ENCODE measurements at regions not wholly inside any gene's neighbourhood (a gene's known extent, or its start where the extent isn't known, plus 50 kb on each side); places are given as distances from the start of the nearest gene placed in this dataset.

DNA sequence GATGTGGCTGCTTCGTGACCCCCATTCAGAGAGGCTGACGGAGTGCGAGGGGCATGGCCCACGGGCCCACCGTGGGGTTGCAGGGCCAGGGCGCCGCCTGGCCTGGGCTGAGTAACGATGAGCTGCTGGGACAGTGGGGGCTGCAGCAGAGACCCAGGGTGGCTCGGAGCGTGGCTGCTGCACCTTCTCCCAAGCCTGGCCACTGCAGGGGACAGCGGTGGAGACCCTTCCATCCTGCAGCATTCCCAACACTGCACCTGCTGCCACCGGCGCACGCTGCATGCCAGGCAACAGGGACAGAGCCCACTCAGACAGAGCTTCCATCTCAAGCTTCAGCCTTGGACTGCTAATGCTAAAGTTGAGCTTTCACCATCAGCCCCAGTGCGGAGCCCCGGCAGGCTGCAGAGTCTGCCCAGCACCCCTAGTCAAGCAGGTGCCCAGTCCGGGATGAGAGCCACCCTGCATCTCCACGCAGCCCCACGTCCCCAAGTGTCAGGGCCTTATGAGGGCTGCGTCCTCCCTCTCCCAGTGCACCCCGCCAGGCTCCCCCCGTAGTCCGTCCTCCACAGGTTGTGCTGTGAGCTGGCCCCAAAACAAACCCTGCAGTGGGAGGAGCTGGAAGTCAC, 89.4 kb upstream of the AFDN start:
- in situ Hi-C loops (cut with MboI; ENCODE audit: low pct_unique_long_range_greater_than_20kb, low sequenced_read_pairs, unreplicated experiment), result no loop called here
- no peak for DNase-seq (ENCODE audit: low spot score)
- TF ChIP-seq, protein P1, sequence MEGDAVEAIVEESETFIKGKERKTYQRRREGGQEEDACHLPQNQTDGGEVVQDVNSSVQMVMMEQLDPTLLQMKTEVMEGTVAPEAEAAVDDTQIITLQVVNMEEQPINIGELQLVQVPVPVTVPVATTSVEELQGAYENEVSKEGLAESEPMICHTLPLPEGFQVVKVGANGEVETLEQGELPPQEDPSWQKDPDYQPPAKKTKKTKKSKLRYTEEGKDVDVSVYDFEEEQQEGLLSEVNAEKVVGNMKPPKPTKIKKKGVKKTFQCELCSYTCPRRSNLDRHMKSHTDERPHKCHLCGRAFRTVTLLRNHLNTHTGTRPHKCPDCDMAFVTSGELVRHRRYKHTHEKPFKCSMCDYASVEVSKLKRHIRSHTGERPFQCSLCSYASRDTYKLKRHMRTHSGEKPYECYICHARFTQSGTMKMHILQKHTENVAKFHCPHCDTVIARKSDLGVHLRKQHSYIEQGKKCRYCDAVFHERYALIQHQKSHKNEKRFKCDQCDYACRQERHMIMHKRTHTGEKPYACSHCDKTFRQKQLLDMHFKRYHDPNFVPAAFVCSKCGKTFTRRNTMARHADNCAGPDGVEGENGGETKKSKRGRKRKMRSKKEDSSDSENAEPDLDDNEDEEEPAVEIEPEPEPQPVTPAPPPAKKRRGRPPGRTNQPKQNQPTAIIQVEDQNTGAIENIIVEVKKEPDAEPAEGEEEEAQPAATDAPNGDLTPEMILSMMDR (IDR thresholded peaks at IDR 0.05; ENCODE audit: extremely low read depth, insufficient read depth, missing control alignments), result no peak

DNA sequence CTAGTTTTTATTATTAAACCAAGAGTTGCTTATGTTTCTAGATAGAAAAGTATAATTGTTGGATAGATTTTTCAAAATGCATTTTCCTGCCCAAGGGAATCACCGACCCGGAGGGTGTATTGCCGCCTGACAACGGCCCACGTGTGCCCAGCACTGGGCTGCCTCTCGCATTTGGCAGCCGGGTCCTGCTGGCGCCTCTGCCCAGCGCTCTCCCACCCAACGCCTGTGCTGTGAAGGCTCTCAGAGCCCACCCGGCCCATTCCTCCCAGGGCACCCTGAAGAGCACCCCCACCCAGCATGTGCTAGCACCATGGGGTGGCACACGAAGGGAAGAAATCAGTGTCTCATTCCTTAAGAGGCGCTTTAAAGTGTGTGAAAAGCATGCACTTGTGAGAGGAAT, 88.3 kb upstream of the AFDN start:
- DNase-seq (ENCODE audit: low spot score), result no peak
- TF ChIP-seq, protein P1 (IDR thresholded peaks at IDR 0.05; ENCODE audit: extremely low read depth, insufficient read depth, missing control alignments), result no peak
- in situ Hi-C loops (cut with MboI; ENCODE audit: low pct_unique_long_range_greater_than_20kb, low sequenced_read_pairs, unreplicated experiment), result no loop called here

DNA sequence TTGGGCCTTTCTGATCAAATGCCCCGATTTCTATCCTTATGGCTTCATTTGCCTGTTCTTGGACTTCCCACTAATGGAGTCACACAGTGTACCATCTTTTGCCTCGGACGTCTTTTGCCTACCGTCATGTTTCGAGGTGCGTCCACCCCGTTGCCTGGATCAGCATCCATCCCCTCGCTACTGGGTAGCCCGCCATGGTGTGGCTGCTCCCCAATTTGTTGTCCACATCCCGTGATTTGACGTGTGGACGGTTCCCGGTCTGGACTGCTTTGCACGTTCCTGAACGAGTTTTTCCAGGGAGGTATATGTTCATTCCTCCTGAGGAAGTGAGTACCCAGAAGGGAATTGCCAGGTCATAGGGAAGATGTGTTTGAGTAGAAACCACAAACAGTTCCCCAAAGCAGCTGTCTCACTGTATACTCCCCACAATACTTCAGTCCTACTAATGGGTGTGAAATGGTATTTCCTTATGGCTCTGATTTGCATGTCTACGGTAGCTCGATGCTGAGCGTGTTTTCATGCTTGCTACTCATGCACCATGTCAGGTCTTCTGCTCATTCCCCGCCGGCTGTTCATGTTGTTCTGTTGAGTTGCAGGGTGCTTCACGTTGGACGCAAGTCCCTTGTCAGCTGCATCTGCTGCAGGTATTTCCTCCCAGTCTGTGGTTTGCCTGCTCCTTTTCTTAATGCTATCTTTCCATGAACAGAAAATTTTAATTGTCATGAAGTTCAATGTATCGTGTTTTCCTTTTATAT, 86.8 kb upstream of the AFDN start:
- DNase-seq (ENCODE audit: low spot score), result no peak
- in situ Hi-C loops (cut with MboI; ENCODE audit: low pct_unique_long_range_greater_than_20kb, low sequenced_read_pairs, unreplicated experiment), result no loop called here
- TF ChIP-seq, protein P1 (IDR thresholded peaks at IDR 0.05; ENCODE audit: extremely low read depth, insufficient read depth, missing control alignments), result no peak

DNA sequence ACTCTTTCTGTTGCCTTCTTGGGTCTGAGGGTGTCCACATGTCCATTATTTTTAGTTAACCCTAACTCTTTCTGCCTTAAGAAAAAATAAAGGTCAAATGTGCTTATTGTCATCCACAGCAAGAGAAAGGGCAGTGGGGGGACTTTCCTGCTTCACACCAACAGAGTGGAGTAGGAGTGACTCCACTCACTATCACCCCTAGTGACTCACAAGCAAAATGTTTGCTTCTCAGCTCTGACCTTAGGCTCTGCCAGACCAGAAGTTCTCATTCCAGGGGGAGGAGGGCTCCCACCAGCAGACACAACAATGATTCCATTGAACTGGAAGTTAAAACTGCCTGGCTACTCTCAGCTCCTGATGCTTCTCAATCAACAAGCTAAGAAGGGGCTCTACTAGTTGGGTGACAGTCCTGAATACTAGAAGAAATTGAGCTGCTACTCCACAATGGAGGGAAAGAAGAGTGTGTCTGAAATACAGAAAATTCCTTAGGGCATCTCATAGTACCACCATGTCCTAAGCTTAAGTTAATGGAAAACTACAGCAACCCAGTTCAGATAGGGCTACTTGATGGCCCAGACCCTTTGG, 83.9 kb upstream of the AFDN start:
- TF ChIP-seq, protein P1 (IDR thresholded peaks at IDR 0.05; ENCODE audit: extremely low read depth, insufficient read depth, missing control alignments), result no peak
- in situ Hi-C loops (cut with MboI; ENCODE audit: low pct_unique_long_range_greater_than_20kb, low sequenced_read_pairs, unreplicated experiment), result no loop called here
- no peak for DNase-seq (ENCODE audit: low spot score)

DNA sequence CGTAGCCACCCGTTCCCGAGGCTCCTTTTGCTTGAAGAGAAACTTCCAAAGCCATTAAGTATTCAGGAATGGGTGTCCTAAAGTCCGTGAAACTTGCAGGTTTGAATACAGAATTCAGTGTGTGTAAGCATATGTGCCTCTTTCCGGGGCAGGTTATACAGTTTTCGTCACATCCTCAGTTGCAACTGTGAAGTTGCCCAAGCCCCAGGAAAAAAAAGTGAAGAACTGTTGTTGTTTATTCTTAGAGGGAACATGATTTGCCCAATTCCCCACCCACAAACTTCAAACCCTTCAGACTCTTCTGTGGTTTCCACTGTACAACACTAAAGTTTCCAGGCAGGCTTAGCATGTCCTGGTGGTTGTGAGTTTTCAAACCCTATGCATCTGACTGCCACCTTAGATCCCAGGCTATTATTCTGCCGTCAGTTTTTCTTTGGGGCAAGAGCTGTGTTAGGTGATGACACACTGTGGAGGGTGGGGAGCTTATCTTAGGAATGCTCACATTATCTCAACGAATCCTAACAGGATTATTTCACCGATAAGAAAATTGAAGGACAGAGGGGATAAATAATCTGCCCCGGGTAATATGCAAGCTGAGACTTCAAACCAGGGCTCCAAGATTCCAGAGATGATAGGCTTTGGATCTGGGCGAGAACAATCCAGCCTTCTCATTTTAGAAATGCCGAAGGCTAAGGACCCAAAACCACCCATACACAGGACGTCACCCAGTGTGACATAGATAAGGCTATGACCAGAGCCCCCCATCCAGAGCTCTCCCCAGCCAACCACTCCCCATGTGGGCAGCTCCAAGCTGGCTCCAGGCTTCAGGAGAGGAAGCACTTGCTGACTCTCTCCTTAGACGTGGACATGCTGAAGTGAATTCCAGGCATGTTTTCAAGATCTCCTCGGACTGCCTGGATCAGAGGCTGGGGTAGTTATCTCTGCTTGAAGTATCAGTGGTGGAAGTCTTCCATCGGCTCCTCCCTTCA, 81.7 kb upstream of the AFDN start:
- TF ChIP-seq, protein P1 (IDR thresholded peaks at IDR 0.05; ENCODE audit: extremely low read depth, insufficient read depth, missing control alignments), result no peak
- DNase-seq (ENCODE audit: low spot score), result no peak
- in situ Hi-C loops (cut with MboI; ENCODE audit: low pct_unique_long_range_greater_than_20kb, low sequenced_read_pairs, unreplicated experiment), result no loop called here
